SK-N-SH (cell line): ENCODE measurements at regions not wholly inside any gene's neighbourhood (a gene's known extent, or its start where the extent isn't known, plus 50 kb on each side); places are given as distances from the start of the nearest gene placed in this dataset.
A peak's percentile ranks its signal among the peaks of the same experiment; 100 is the strongest.

ENCODE experiments used
- CTCF ChIA-PET: fragments of 300-600, 350-600 bp; formaldehyde crosslinking; extraction: SDS; loops from one replicate; lab custom pipeline; 2021; lab: Yijun Ruan, JAX
- POLR2A ChIA-PET: fragments of 350-600 bp; sonication (Branson Sonifier 250); formaldehyde crosslinking; extraction: SDS; loops from one replicate; lab custom pipeline; 2020; ENCODE audit warnings: antibody characterized with exemption, inconsistent platforms; lab: Yijun Ruan, JAX
- DNase-seq: peaks from one replicate; pipeline ENCODE4 v3.0.0; 2012
- H2AFZ ChIP-seq: fragments of 200-600 bp; sonication (generic); 2 replicates; pipeline ENCODE4 v1.8.1; 2016; ENCODE audit warnings: antibody characterized with exemption, mild to moderate bottlenecking, low read depth
- H3F3A ChIP-seq: fragments of 200-600 bp; sonication (generic); replicated peaks from 2 replicates; pipeline ENCODE3; 2016; ENCODE audit warnings: antibody characterized with exemption, mild to moderate bottlenecking; ENCODE audit not compliant: insufficient read depth
- H3K27ac ChIP-seq, 2 experiments: fragments of 200-500 bp in 1 of 2; fragments of 200-600 bp in 1 of 2; sonication (Bioruptor generic) in 1 of 2; sonication (generic), shearing (Covaris generic) in 1 of 2; 2 replicates each; pipeline versions ENCODE4 v1.5.1 to v1.6.1; 2014 to 2016; ENCODE audit warnings: low read depth in 2 of 2, inconsistent platforms in 1 of 2, low read length in 1 of 2, mild to moderate bottlenecking in 1 of 2, mixed read lengths in 1 of 2
- H3K27me3 ChIP-seq: fragments of 200-600 bp; sonication (generic), shearing (Covaris generic); 2 replicates; pipeline ENCODE4 v1.6.1; 2016; ENCODE audit warnings: mixed run types; ENCODE audit not compliant: insufficient read depth
- H3K36me3 ChIP-seq, 2 experiments: fragments of 200-500 bp in 1 of 2; fragments of 200-600 bp in 1 of 2; sonication (Bioruptor generic) in 1 of 2; sonication (generic) in 1 of 2; replicated peaks in 1 of 2; 2 replicates each; pipeline versions ENCODE3 to v1.5.1; 2014 to 2016; ENCODE audit warnings: low read length in 1 of 2, mild to moderate bottlenecking in 1 of 2; ENCODE audit not compliant: insufficient read depth in 2 of 2, control insufficient read depth in 1 of 2
- H3K4me1 ChIP-seq, 2 experiments: fragments of 200-500 bp in 1 of 2; fragments of 200-600 bp in 1 of 2; sonication (Bioruptor generic) in 1 of 2; sonication (generic), shearing (Covaris generic) in 1 of 2; 2 replicates each; pipeline versions ENCODE4 v1.5.1 to v1.6.1; 2014 to 2016; ENCODE audit warnings: low read depth in 1 of 2, low read length in 1 of 2, mixed run types in 1 of 2; ENCODE audit not compliant: insufficient read depth in 2 of 2, control insufficient read depth in 1 of 2
- H3K4me2 ChIP-seq: fragments of 200-600 bp; sonication (generic), shearing (Covaris generic); 2 replicates; pipeline ENCODE4 v1.6.1; 2017; ENCODE audit warnings: mixed run types
- H3K4me3 ChIP-seq, 2 experiments: fragments of 200-500 bp in 1 of 2; fragments of 200-600 bp in 1 of 2; sonication (Bioruptor generic) in 1 of 2; sonication (generic), shearing (Covaris generic) in 1 of 2; 2 replicates each; pipeline versions ENCODE4 v1.5.1 to v1.8.1; 2014 to 2016; ENCODE audit warnings: low read depth in 2 of 2, inconsistent platforms in 1 of 2, low read length in 1 of 2, mild to moderate bottlenecking in 1 of 2, mixed read lengths in 1 of 2, moderate library complexity in 1 of 2
- H3K79me2 ChIP-seq: fragments of 200-600 bp; sonication (generic); 2 replicates; pipeline ENCODE4 v1.8.1; 2017; ENCODE audit warnings: mild to moderate bottlenecking; ENCODE audit not compliant: insufficient read depth
- H3K9ac ChIP-seq: fragments of 200-600 bp; sonication (generic); 2 replicates; pipeline ENCODE4 v1.6.1; 2017; ENCODE audit warnings: mixed run types
- H3K9me2 ChIP-seq: fragments of 200-600 bp; sonication (generic); 2 replicates; pipeline ENCODE4 v1.6.1; 2017; ENCODE audit warnings: mixed run types
- H3K9me3 ChIP-seq: fragments of 200-600 bp; sonication (generic); 2 replicates; pipeline ENCODE4 v1.6.1; 2017; ENCODE audit warnings: mixed run types, mild to moderate bottlenecking, moderate library complexity
- H4K20me1 ChIP-seq: fragments of 200-600 bp; sonication (generic); 2 replicates; pipeline ENCODE4 v1.6.1; 2017; ENCODE audit warnings: mild to moderate bottlenecking, mixed run types; ENCODE audit not compliant: insufficient read depth
- ELF1 ChIP-seq: IDR thresholded peaks from 2 replicates; pipeline ENCODE4 v1.4.0; 2012
- FOXJ3 ChIP-seq: sonication (generic); formaldehyde crosslinking; IDR thresholded peaks from 2 replicates; pipeline ENCODE4 v1.5.1; 2020; ENCODE audit warnings: mild to moderate bottlenecking, missing genetic modification reagents
- GABPA ChIP-seq: IDR thresholded peaks from 2 replicates; pipeline ENCODE4 v1.4.0; 2012; ENCODE audit warnings: low read depth, mild to moderate bottlenecking
- MEF2A ChIP-seq: IDR thresholded peaks from 2 replicates; pipeline ENCODE4 v1.4.0; 2012; ENCODE audit warnings: low read depth, borderline replicate concordance
- PBX3 ChIP-seq: IDR thresholded peaks from 2 replicates; pipeline ENCODE4; 2012
- REST ChIP-seq: IDR thresholded peaks from 2 replicates; pipeline ENCODE4 v1.6.1; 2012; ENCODE audit warnings: mild to moderate bottlenecking, low read depth, low read length, moderate library complexity
- RFX5 ChIP-seq: IDR thresholded peaks from 2 replicates; pipeline ENCODE4 v1.6.1; 2012; ENCODE audit warnings: mild to moderate bottlenecking, improper control_type of control experiment, low read length
- SMC3 ChIP-seq: IDR thresholded peaks from 2 replicates; pipeline ENCODE4 v1.6.1; 2012; ENCODE audit warnings: low read depth, low read length, improper control_type of control experiment
- TCF12 ChIP-seq: IDR thresholded peaks from 2 replicates; pipeline ENCODE4 v1.4.0; 2012
- TEAD4 ChIP-seq: IDR thresholded peaks from 2 replicates; pipeline ENCODE4 v1.4.0; 2012; ENCODE audit warnings: mild to moderate bottlenecking, borderline replicate concordance; ENCODE audit not compliant: insufficient read depth
- USF1 ChIP-seq: IDR thresholded peaks from 2 replicates; pipeline ENCODE4 v1.4.0; 2012; ENCODE audit warnings: low read depth, borderline replicate concordance
- WGBS: methylation state at CpG from one replicate; pipeline ENCODE4 v1.1.6; 2017; ENCODE audit warnings: low lambda C conversion rate; 5-methylcytosine and 5-hydroxymethylcytosine counted together
- TF ChIP-seq, protein P1 (sequence below): IDR thresholded peaks from 2 replicates; pipeline ENCODE4 v1.4.0; 2012; ENCODE audit warnings: low read depth
- TF ChIP-seq, protein P2 (sequence below): fragments of 150-350 bp; IDR thresholded peaks from 2 replicates; pipeline ENCODE4 v1.6.1; 2017; ENCODE audit warnings: antibody characterized with exemption, low read length, low read depth, borderline replicate concordance

GRCh38 chr2:67294218-67294617 is 102.9 kb upstream of the ETAA1 start (continued):
- TF ChIP-seq REST = no peak
- TF ChIP-seq, protein P1, sequence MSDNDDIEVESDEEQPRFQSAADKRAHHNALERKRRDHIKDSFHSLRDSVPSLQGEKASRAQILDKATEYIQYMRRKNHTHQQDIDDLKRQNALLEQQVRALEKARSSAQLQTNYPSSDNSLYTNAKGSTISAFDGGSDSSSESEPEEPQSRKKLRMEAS = no peak
- peak; percentile 90 for TF ChIP-seq PBX3

GRCh38 chr2:67295406-67295805 is 101.7 kb upstream of the ETAA1 start:
- H3K4me3 ChIP-seq = no peak overlapping the region
- H3K4me1 ChIP-seq = no peaks in the 10 kb centered on the region
- H3K9me3 ChIP-seq = no peaks in the 10 kb centered on the region
- peak overlapping the region in 1 of 2 experiments; percentile 45; a peak in 2 of 4 replicates for H3K27ac ChIP-seq
- CTCF ChIA-PET = interaction anchor here (0.6 kb wide), 1 partner anchor 9 kb away, joined by 3 read pairs; no protein-coding TSS in a partner anchor
- TF ChIP-seq, protein P1 = no peak
- TF ChIP-seq MEF2A = no peak
- no peak for TF ChIP-seq FOXJ3 (CRISPR knock-in tag)
- no peak for TF ChIP-seq SMC3
- TF ChIP-seq TEAD4 = no peak
- TF ChIP-seq, protein P2, sequence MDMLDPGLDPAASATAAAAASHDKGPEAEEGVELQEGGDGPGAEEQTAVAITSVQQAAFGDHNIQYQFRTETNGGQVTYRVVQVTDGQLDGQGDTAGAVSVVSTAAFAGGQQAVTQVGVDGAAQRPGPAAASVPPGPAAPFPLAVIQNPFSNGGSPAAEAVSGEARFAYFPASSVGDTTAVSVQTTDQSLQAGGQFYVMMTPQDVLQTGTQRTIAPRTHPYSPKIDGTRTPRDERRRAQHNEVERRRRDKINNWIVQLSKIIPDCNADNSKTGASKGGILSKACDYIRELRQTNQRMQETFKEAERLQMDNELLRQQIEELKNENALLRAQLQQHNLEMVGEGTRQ = no peak
- TF ChIP-seq USF1 = no peak
- no peak for TF ChIP-seq PBX3
- TF ChIP-seq ELF1 = no peak
- no peak for TF ChIP-seq RFX5
- TF ChIP-seq REST = no peak
- TF ChIP-seq GABPA = no peak
- no peak for TF ChIP-seq TCF12
- TF ChIP-seq, all 33 proteins: peak for 0
- POLR2A ChIA-PET = no interaction called here
- H3K27me3 ChIP-seq = no peaks in the 10 kb centered on the region
- H2AFZ ChIP-seq = no peak overlapping the region
- no peak for DNase-seq
- peaks cover 23% of the 10 kb centered on the region for H3F3A ChIP-seq
- 82% methylated on average over 2 of the region's 2 CpGs for WGBS
- H3K9me2 ChIP-seq = no peaks in the 10 kb centered on the region
- H3K4me2 ChIP-seq = 0 out of 2 replicates have a peak overlapping the region, but pooled peaks have one; percentile 1
- no peak overlapping the region for H3K9ac ChIP-seq
- no peaks in the 10 kb centered on the region for H3K36me3 ChIP-seq
- H4K20me1 ChIP-seq = no peaks in the 10 kb centered on the region
- H3K79me2 ChIP-seq = no peaks in the 10 kb centered on the region
